IMR-90 (cell line): ENCODE measurements at regions not wholly inside any gene's neighbourhood (a gene's known extent, or its start where the extent isn't known, plus 50 kb on each side); places are given as distances from the start of the nearest gene placed in this dataset.

ENCODE experiments used
- CEBPB ChIP-seq: IDR thresholded peaks from 2 replicates; pipeline ENCODE4 v1.6.1; 2012; ENCODE audit warnings: low read depth, low read length, improper control_type of control experiment
- CTCF ChIP-seq: conservative IDR thresholded peaks from 2 replicates; pipeline ENCODE4 v1.5.1; 2012; ENCODE audit warnings: mild to moderate bottlenecking, low read depth, low read length, improper control_type of control experiment
- MAFK ChIP-seq: IDR thresholded peaks from 2 replicates; pipeline ENCODE4 v1.6.1; 2012; ENCODE audit warnings: low read depth, low read length, improper control_type of control experiment
- MXI1 ChIP-seq: IDR thresholded peaks from 2 replicates; pipeline ENCODE4 v1.6.1; 2012; ENCODE audit warnings: low read depth, mild to moderate bottlenecking, low read length, moderate library complexity, borderline replicate concordance
- POLR2A ChIP-seq: IDR thresholded peaks from 2 replicates; pipeline ENCODE4 v1.6.1; 2012; ENCODE audit warnings: mild to moderate bottlenecking, low read depth, low read length
- RAD21 ChIP-seq: IDR thresholded peaks from 2 replicates; pipeline ENCODE4 v1.6.1; 2012; ENCODE audit warnings: low read length, improper control_type of control experiment
- RCOR1 ChIP-seq: IDR thresholded peaks from 2 replicates; pipeline ENCODE4 v1.6.1; 2012; ENCODE audit warnings: mild to moderate bottlenecking, low read length, improper control_type of control experiment; ENCODE audit not compliant: insufficient replicate concordance
- RFX5 ChIP-seq: IDR thresholded peaks from 2 replicates; pipeline ENCODE4 v1.8.0; 2012; ENCODE audit warnings: low read depth, mild to moderate bottlenecking, low read length, moderate library complexity
- SMC3 ChIP-seq: fragments of 150-350 bp; IDR thresholded peaks from 2 replicates; pipeline ENCODE4 v1.6.1; 2016; ENCODE audit warnings: low read depth, mild to moderate bottlenecking, antibody characterized with exemption, low read length, moderate library complexity
- TF ChIP-seq, protein P1 (sequence below): fragments of 150-350 bp; IDR thresholded peaks from 2 replicates; pipeline ENCODE4 v1.6.1; 2016; ENCODE audit warnings: low read depth, mild to moderate bottlenecking, low read length, moderate library complexity, borderline replicate concordance
- TF ChIP-seq, protein P2 (sequence below): fragments of 150-350 bp; IDR thresholded peaks from 2 replicates; pipeline ENCODE4 v1.6.1; 2017; ENCODE audit warnings: mild to moderate bottlenecking, antibody characterized with exemption, low read length, low read depth

DNA sequence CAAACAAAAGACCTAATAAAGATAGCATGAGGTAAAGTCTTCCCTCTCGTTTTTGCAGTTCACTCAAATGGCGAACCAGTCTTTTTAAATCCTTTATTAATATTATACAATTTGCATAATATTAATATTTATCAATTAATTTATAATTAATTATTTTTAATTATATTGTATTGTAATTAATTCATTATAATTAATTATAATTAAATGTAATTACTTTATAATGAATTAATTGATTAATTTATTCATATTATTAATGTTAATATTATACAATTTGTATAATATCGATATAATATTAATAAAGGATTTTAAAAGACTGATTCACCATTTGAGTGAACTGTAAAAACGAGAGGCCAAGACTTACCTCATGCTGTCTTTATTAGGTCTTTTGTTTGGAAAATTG, 1045.4 kb upstream of the CADM2 start:
- TF ChIP-seq CTCF (no peak), POLR2A (no peak), MAFK (no peak), RCOR1 (no peak), SMC3 (no peak), RFX5 (no peak), RAD21 (no peak), CEBPB (no peak), MXI1 (no peak)
- TF ChIP-seq, protein P1, sequence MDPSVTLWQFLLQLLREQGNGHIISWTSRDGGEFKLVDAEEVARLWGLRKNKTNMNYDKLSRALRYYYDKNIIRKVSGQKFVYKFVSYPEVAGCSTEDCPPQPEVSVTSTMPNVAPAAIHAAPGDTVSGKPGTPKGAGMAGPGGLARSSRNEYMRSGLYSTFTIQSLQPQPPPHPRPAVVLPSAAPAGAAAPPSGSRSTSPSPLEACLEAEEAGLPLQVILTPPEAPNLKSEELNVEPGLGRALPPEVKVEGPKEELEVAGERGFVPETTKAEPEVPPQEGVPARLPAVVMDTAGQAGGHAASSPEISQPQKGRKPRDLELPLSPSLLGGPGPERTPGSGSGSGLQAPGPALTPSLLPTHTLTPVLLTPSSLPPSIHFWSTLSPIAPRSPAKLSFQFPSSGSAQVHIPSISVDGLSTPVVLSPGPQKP = no peak
- TF ChIP-seq, protein P2, sequence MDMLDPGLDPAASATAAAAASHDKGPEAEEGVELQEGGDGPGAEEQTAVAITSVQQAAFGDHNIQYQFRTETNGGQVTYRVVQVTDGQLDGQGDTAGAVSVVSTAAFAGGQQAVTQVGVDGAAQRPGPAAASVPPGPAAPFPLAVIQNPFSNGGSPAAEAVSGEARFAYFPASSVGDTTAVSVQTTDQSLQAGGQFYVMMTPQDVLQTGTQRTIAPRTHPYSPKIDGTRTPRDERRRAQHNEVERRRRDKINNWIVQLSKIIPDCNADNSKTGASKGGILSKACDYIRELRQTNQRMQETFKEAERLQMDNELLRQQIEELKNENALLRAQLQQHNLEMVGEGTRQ = no peak
